ENCODE measurements at regions not wholly inside any gene's neighbourhood (a gene's known extent, or its start where the extent isn't known, plus 50 kb on each side); places are given as distances from the start of the nearest gene placed in this dataset.

DNA sequence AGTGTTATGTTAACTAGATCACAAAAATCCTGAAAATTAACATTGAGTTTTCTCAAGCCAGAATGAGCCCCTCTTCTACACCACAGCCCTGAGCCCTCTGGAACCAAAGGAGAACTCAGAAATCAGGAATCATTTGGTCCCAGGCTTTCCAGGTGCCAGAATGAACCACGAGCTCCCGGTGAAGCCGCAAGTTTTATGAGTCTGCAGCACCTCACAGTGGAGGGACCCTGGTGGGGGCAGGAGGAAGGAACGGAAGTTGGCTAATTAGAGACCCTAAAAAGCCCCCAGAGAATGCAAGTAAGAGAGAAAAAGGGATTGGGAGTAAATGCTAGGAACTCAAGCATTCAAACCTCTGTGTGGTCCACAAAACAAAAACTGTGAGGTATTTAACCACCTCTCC lies 52.9 kb upstream of the BCL2L14 start:
- DNase-seq, result no peak

DNA sequence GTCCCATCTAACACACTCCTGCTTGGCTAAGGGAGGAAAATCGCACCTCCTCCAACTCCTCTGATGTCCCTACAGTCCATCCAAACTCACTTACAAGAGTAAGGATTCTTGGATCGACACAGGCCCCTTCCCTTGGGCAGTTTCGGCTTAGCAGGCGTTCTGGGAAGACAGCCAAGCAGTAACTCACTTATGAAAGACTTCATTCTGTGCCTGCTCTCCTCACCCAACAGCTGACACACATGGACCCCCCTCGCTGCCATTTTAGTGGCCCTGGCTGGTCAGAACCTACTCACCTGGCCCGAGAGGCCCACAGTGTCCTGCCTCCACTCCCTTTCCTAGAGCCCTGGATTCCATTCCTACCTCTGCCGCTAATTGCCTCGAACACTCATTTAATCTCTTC lies 52.3 kb upstream of the BCL2L14 start:
- DNase-seq, result no peak

DNA sequence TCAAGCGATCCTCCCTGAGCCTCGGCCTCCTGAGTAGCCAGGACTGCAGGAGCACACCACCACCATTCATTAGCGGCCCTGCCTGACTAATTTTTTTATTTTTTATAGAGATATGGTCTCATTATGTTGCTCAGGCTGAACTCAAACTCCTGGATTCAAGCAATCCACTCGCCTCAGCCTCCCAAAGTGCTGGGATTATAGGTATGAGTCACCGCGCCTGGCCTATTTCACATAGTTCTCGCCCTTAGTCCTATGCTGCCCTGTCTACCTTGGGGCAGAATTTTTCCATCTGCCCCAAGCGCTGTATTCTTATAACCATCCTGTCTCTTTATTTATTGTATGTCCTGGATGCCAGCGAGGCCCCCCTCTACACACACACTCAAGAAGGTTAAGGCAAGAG lies 50.9 kb upstream of the BCL2L14 start:
- DNase-seq, result no peak

DNA sequence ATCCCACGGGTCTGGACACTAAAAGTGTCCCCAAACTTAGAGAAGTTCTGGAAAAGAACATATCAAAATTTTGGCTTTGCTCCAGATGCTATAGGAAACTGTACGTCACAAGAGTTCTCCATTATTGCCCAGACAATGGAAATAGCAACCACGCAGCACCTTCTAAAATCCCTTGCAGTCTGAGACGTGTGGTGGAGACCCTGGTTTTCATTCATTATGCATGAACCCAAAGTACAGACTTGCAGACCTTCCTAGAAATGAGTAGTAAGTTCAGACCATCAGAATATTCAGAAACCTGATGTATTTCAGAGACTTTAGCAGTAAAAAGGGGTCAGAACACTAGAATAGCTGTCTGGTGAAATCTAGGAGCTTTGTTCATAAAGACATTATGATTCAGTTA lies 50.0 kb upstream of the BCL2L14 start:
- no peak for DNase-seq
